ENCODE measurements at regions not wholly inside any gene's neighbourhood (a gene's known extent, or its start where the extent isn't known, plus 50 kb on each side); places are given as distances from the start of the nearest gene placed in this dataset.
"Not testable (repeated sequence)": the region's sequence is repeated elsewhere in the genome, so short reads cannot be mapped to it uniquely, and the experiment has no call there.

GRCh38 chr20:19026901-19027644, 185.4 kb upstream of the SLC24A3 start:
- DNase-seq: no peak

- DNase-seq: no peak
These were observed 184.5 kb upstream of the SLC24A3 start for GRCh38 chr20:19027971-19028370.

- DNase-seq: no peak
These were observed 170.7 kb upstream of the SLC24A3 start for GRCh38 chr20:19041787-19042186.

- no peak for DNase-seq
These were observed 167.1 kb upstream of the SLC24A3 start for GRCh38 chr20:19045371-19045770.

GRCh38 chr20:19047040-19047950, 165.1 kb upstream of the SLC24A3 start:
- DNase-seq: no peak

GRCh38 chr20:19047951-19048296, 164.5 kb upstream of the SLC24A3 start:
- DNase-seq: no peak

GRCh38 chr20:19048995-19049501, 163.4 kb upstream of the SLC24A3 start:
- no peak for DNase-seq

- DNase-seq: no peak
These were observed 162.9 kb upstream of the SLC24A3 start for GRCh38 chr20:19049514-19049913.

- DNase-seq: peak; percentile 11
These were observed 155.5 kb upstream of the SLC24A3 start for GRCh38 chr20:19056909-19057308.

- DNase-seq: not testable (repeated sequence)
These were observed 147.7 kb upstream of the SLC24A3 start for GRCh38 chr20:19064788-19065187.

- no peak for DNase-seq
These were observed 144.5 kb upstream of the SLC24A3 start for GRCh38 chr20:19067986-19068385.

GRCh38 chr20:19070026-19070425, 142.4 kb upstream of the SLC24A3 start:
- DNase-seq: no peak

- no peak for DNase-seq
These were observed 141.6 kb upstream of the SLC24A3 start for GRCh38 chr20:19070681-19071445.

GRCh38 chr20:19071446-19071725, 141.1 kb upstream of the SLC24A3 start:
- no peak for DNase-seq

- DNase-seq: no peak
These were observed 140.4 kb upstream of the SLC24A3 start for GRCh38 chr20:19071902-19072498.

- DNase-seq: no peak
These were observed 139.5 kb upstream of the SLC24A3 start for GRCh38 chr20:19072988-19073387.

GRCh38 chr20:19073584-19074218, 138.7 kb upstream of the SLC24A3 start:
- peak; percentile 30 for DNase-seq

GRCh38 chr20:19074356-19074755, 138.1 kb upstream of the SLC24A3 start:
- no peak for DNase-seq

- DNase-seq: peak; percentile 62
These were observed 137.5 kb upstream of the SLC24A3 start for GRCh38 chr20:19074828-19075516.

GRCh38 chr20:19077370-19078220, 134.8 kb upstream of the SLC24A3 start:
- no peak for DNase-seq
